Peyer's patch (tissue), 4 donors: ENCODE measurements at regions not wholly inside any gene's neighbourhood (a gene's known extent, or its start where the extent isn't known, plus 50 kb on each side); places are given as distances from the start of the nearest gene placed in this dataset.

Experiments used
- DNase-seq, 3 donors: peaks; one replicate each; pipeline ENCODE4 v3.0.0-alpha.2; 2017 to 2019
- H3K27ac ChIP-seq, 4 donors: fragments of 200-600 bp; sonication (generic); one replicate each; pipeline ENCODE4 v1.5.1; 2016 to 2019
- H3K27me3 ChIP-seq, 2 donors: fragments of 200-600 bp; sonication (generic); one replicate each; pipeline ENCODE4 v1.5.1; 2019
- H3K36me3 ChIP-seq, 3 donors: fragments of 200-600 bp; sonication (generic); one replicate each; pipeline ENCODE4 v1.5.1; 2016 to 2019
- H3K4me1 ChIP-seq, 4 donors: fragments of 200-600 bp; sonication (generic); one replicate each; pipeline ENCODE4 v1.5.1; 2016 to 2019
- H3K4me3 ChIP-seq, 4 donors: fragments of 200-600 bp; sonication (generic); 1 replicate in 3 of 4; 2 replicates in 1 of 4; pipeline ENCODE4 v1.5.1; 2016 to 2019; ENCODE audit warnings: mild to moderate bottlenecking in 1 of 4
- H3K9me3 ChIP-seq, 4 donors: fragments of 200-600 bp; sonication (generic); one replicate each; pipeline ENCODE4 v1.5.1; 2016 to 2019; ENCODE audit warnings: mild to moderate bottlenecking in 1 of 4
- POLR2A ChIP-seq, 2 donors: fragments of 450-650 bp; IDR thresholded peaks; one replicate each; pipeline ENCODE4 v1.5.1; 2017; ENCODE audit warnings: antibody characterized with exemption in 2 of 2, mild to moderate bottlenecking in 2 of 2, moderate library complexity in 2 of 2
- TF ChIP-seq, protein P1 (sequence below), 6 experiments: fragments of 450-650 bp in 4 of 6; fragments of 200-600 bp in 2 of 6; sonication (generic) in 1 of 6; IDR thresholded peaks; one replicate each; pipeline ENCODE4 v1.5.1; 2017 to 2019; ENCODE audit warnings: antibody characterized with exemption in 6 of 6, mild to moderate bottlenecking in 3 of 6, moderate library complexity in 1 of 6

DNA sequence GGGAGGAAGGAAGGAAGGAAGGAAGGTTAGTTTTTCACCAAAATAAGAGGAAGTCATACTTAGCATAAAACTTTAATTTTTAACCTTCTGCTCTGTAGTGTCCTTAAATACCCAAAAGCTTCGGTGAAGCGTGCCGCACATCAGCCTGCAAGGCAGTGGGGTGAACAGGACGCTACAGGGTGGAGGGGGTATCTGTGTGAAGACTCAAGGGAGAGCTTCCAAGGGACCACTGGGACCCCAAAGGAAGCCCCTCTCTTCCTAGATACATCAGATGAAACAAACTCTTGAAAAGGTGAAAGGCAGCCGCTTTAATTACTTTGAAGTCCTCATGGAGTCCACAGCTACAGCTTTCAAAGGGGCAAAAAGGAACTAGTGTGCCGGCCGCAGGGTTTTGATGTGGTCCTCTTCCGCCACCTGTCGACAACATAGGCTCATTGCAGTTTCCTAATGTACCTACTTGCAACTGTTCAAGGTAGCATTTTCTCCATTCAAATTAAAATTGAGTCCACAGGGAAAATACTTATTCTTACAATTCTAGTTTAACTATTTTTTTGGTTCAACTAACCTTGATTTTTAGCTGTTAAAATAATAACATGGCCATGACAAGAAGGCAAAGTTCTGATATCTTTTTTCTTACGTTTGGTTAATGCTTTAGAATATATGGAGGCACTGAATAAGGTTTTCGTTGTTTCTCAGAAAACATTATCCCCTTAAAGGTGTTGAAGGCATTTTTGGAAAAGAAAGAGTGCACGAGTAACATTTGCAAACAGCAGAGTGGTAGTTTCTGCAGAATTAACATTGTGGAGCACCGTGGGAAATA is 135.0 kb upstream of the RIPOR2 start:
- Histone ChIP-seq H3K4me1 (no peaks in the 10 kb centered on the region), H3K36me3 (no peaks in the 10 kb centered on the region), H3K27me3 (no peaks in the 10 kb centered on the region), H3K9me3 (no peaks in the 10 kb centered on the region), H3K27ac (peak overlapping the region in 2 of 4 donors; percentile 52 to 59), H3K4me3 (no peak overlapping the region)
- TF ChIP-seq, protein P1, sequence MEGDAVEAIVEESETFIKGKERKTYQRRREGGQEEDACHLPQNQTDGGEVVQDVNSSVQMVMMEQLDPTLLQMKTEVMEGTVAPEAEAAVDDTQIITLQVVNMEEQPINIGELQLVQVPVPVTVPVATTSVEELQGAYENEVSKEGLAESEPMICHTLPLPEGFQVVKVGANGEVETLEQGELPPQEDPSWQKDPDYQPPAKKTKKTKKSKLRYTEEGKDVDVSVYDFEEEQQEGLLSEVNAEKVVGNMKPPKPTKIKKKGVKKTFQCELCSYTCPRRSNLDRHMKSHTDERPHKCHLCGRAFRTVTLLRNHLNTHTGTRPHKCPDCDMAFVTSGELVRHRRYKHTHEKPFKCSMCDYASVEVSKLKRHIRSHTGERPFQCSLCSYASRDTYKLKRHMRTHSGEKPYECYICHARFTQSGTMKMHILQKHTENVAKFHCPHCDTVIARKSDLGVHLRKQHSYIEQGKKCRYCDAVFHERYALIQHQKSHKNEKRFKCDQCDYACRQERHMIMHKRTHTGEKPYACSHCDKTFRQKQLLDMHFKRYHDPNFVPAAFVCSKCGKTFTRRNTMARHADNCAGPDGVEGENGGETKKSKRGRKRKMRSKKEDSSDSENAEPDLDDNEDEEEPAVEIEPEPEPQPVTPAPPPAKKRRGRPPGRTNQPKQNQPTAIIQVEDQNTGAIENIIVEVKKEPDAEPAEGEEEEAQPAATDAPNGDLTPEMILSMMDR (IDR thresholded peaks at IDR 0.05): peak; percentile 83 to 97 (median 88)
- TF ChIP-seq POLR2A (IDR thresholded peaks at IDR 0.05): no peak
- peak; percentile 58 to 95 (median 91) for DNase-seq

DNA sequence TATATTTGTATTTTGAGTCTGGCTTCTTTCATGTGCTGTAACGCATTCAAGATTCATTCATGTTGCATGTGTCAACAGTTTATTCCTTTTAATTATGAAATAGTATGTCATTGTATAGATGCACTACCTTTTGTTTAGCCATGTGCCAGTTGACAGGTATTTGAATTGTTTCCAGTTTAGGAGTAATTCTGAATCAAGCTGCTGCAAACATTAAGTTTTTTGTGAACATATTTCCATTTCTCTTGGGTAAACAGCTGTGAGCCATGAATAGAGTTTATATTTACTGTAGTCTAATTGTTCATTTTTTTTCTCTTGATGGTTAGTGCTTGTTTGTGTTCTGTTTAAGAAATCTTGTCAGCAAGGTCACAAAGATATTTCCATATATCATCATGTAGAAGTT is 142.4 kb upstream of the RIPOR2 start:
- Histone ChIP-seq H3K27ac (no peak overlapping the region), H3K27me3 (no peaks in the 10 kb centered on the region), H3K9me3 (no peaks in the 10 kb centered on the region), H3K4me1 (no peaks in the 10 kb centered on the region), H3K4me3 (no peak overlapping the region), H3K36me3 (no peaks in the 10 kb centered on the region)
- no peak for TF ChIP-seq POLR2A (IDR thresholded peaks at IDR 0.05)
- TF ChIP-seq, protein P1 (IDR thresholded peaks at IDR 0.05): no peak
- no peak for DNase-seq

DNA sequence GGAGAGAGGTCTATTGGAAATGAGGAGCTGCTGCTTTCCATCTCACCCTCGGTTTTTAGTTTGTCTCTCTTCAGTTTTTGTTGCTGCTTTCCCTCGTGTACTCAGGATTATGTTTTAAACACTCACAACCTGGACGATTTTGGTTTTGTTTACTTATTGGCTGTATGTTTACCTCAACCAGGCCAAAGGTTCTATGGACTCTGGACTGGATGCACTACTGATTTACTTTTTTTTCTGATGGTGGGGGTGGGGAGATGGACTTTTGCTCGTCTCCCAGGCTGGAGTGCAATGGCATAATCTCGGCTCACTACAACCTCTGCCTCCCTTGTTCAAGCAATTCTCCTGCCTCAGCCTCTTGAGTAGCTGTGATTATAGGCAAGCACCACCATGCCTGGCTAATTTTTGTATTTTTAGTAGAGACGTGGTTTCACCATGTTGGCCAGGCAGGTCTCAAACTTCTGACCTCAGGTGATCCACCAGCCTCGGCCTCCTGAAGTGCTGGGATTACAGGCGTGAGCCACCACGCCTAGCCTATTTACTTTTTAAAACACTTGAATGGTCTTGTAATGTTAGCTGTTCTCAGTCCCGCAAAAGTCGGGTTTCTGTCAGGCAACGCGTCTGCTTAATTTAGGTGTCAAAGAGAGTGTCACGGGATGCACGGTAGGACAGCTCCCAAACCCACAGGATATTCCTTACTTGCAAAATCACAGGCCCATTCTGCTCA is 148.2 kb upstream of the RIPOR2 start:
- H3K9me3 ChIP-seq: no peaks in the 10 kb centered on the region
- H3K4me3 ChIP-seq: no peak overlapping the region
- DNase-seq: no peak
- H3K4me1 ChIP-seq: no peaks in the 10 kb centered on the region
- H3K36me3 ChIP-seq: no peaks in the 10 kb centered on the region
- H3K27ac ChIP-seq: no peak overlapping the region
- no peak for TF ChIP-seq POLR2A (IDR thresholded peaks at IDR 0.05)
- TF ChIP-seq, protein P1 (IDR thresholded peaks at IDR 0.05): no peak
- no peaks in the 10 kb centered on the region for H3K27me3 ChIP-seq

DNA sequence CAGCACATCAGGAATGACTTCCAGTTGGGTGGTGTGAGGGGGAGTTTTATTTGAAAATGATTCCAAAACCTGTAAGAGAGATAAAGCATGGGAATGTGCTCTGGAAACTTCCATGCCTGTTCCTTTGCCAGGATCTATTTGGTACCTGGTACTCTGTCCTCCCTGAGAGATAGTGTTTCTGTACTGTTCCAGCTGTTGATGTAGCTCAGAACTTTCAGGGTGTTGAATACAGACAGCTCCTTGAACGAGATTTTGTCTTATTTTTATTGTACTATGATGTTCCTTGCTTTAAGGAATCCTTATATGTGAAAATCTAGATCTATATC is 148.7 kb upstream of the RIPOR2 start:
- no peak for DNase-seq
- TF ChIP-seq, protein P1 (IDR thresholded peaks at IDR 0.05): no peak
- TF ChIP-seq POLR2A (IDR thresholded peaks at IDR 0.05): no peak
- Histone ChIP-seq H3K4me1 (no peaks in the 10 kb centered on the region), H3K4me3 (no peak overlapping the region), H3K9me3 (no peaks in the 10 kb centered on the region), H3K36me3 (no peaks in the 10 kb centered on the region), H3K27ac (no peak overlapping the region), H3K27me3 (no peaks in the 10 kb centered on the region)

DNA sequence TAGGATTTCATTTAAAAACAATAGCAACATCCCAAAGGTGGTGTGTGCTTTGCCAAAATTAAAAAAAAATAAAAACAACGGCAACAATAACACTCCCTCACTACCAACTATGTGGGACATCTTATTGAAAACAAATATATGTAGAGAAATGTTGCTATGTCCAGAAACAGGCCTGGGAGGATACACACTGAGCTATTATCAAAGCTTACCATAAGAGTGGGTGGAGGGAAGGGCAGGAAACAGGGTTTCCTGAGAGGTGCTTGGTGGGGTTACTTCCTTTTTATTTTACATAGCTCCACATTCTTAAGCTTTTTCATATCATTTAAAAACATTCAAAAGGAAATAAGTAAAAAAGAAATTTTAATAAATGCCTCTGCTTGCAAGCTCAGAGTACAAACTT is 150.0 kb upstream of the RIPOR2 start:
- DNase-seq: peak in 1 of 3 donors; percentile 25
- TF ChIP-seq, protein P1 (IDR thresholded peaks at IDR 0.05): no peak
- no peak for TF ChIP-seq POLR2A (IDR thresholded peaks at IDR 0.05)
- Histone ChIP-seq H3K4me1 (no peaks in the 10 kb centered on the region), H3K36me3 (no peaks in the 10 kb centered on the region), H3K27ac (peak overlapping the region in 1 of 4 donors; percentile 24), H3K4me3 (no peak overlapping the region), H3K9me3 (no peaks in the 10 kb centered on the region), H3K27me3 (no peaks in the 10 kb centered on the region)
